Gastrocnemius medialis (tissue), 4 donors: ENCODE measurements at regions not wholly inside any gene's neighbourhood (a gene's known extent, or its start where the extent isn't known, plus 50 kb on each side); places are given as distances from the start of the nearest gene placed in this dataset.
A peak's percentile ranks its signal among the peaks of the same experiment; 100 is the strongest.

Experiments
- ATAC-seq, 2 donors: fragments of 150-250 bp; one replicate each; pipeline ENCODE4 v1.9.1; 2016
- DNase-seq, 2 donors: peaks; one replicate each; pipeline ENCODE4 v3.0.0-alpha.2; 2019
- H3K27ac ChIP-seq, 4 donors: fragments of 200-600 bp; sonication (generic); 1 replicate in 1 of 4; 2 replicates in 3 of 4; pipeline ENCODE4 v1.5.1; 2016 to 2018; ENCODE audit warnings: mild to moderate bottlenecking in 2 of 4, moderate library complexity in 1 of 4
- H3K27me3 ChIP-seq, 3 donors: fragments of 200-600 bp; sonication (generic) in 2 of 3; 1 replicate in 1 of 3; 2 replicates in 2 of 3; pipeline versions ENCODE4 v1.5.1 to v1.6.0; 2016 to 2019; ENCODE audit warnings: mild to moderate bottlenecking in 1 of 3, moderate library complexity in 1 of 3
- H3K36me3 ChIP-seq, 2 donors: fragments of 200-600 bp; sonication (generic) in 1 of 2; one replicate each; pipeline ENCODE4 v1.5.1; 2017 to 2018
- H3K4me1 ChIP-seq, 2 donors: fragments of 200-600 bp; sonication (generic) in 1 of 2; one replicate each; pipeline ENCODE4 v1.5.1; 2016 to 2017; ENCODE audit warnings: mild to moderate bottlenecking in 2 of 2
- H3K4me3 ChIP-seq, 4 donors: fragments of 200-600 bp; sonication (generic) in 3 of 4; 1 replicate in 1 of 4; 2 replicates in 3 of 4; pipeline ENCODE4 v1.5.1; 2016 to 2019; ENCODE audit warnings: mild to moderate bottlenecking in 2 of 4
- H3K9me3 ChIP-seq, 3 donors: fragments of 200-600 bp; sonication (generic) in 2 of 3; 1 replicate in 1 of 3; 2 replicates in 2 of 3; pipeline ENCODE4 v1.5.1; 2016 to 2019
- POLR2A ChIP-seq, 2 donors: fragments of 450-650 bp; IDR thresholded peaks; one replicate each; pipeline ENCODE4 v1.6.1; 2017; ENCODE audit warnings: antibody characterized with exemption in 2 of 2, mild to moderate bottlenecking in 2 of 2, moderate library complexity in 2 of 2
- in situ Hi-C, 4 donors: fragments of 200-750 bp; cut with MboI; loops; one replicate each; pipeline versions ENCODE4 v1.15.0 to v1.8.0; 2017; ENCODE audit warnings: low sequenced_read_pairs in 4 of 4
- intact Hi-C: fragments of 100-400 bp; cut with DNase I; formaldehyde crosslinking; loops from one replicate; pipeline ENCODE4 v1.15.1; 2023; ENCODE audit warnings: low total_unique reads
- TF ChIP-seq, protein P1 (sequence below), 5 experiments: fragments of 450-650 bp in 3 of 5; fragments of 200-600 bp in 2 of 5; sonication (generic) in 2 of 5; IDR thresholded peaks in 4 of 5; conservative IDR thresholded peaks in 1 of 5; 1 replicate in 4 of 5; 2 replicates in 1 of 5; pipeline ENCODE4 v1.5.1; 2016 to 2019; ENCODE audit warnings: antibody characterized with exemption in 5 of 5, mild to moderate bottlenecking in 3 of 5, moderate library complexity in 3 of 5

DNA sequence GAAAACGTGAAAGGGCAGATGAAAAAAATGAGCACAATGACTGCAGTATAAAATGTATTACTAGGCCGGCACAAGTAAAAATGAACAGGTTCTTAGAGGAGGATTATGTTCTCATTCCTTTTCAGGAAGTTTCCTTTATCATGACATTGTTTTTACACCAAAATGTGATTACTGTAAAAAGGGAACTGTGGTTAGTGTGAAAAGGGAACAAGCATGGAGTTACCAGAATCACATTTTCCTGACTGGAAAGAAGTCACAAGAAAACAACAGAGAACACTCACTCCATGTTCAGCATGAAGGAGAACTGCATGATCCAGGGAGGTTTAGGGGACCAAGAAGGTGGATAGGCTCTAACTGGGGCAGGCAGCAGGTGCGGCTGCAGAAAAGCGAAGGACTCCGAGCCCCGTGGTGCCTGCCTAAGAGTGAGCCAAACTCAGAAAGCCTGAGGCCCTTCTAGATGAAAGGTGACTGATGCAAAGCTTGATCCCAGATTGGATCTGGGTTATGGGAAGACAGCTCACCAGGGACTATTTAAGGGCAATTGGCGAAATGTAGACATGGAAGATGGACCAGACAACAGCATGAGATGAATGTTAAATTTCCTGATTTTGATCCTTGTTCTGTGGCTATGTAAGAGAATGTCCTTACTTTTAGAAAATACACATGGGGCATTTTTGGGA lies 77.3 kb downstream of the CCR1 start:
- no peak overlapping the region for H3K4me3 ChIP-seq
- intact Hi-C loops = no loop called here
- no peaks in the 10 kb centered on the region for H3K27me3 ChIP-seq
- TF ChIP-seq, protein P1, sequence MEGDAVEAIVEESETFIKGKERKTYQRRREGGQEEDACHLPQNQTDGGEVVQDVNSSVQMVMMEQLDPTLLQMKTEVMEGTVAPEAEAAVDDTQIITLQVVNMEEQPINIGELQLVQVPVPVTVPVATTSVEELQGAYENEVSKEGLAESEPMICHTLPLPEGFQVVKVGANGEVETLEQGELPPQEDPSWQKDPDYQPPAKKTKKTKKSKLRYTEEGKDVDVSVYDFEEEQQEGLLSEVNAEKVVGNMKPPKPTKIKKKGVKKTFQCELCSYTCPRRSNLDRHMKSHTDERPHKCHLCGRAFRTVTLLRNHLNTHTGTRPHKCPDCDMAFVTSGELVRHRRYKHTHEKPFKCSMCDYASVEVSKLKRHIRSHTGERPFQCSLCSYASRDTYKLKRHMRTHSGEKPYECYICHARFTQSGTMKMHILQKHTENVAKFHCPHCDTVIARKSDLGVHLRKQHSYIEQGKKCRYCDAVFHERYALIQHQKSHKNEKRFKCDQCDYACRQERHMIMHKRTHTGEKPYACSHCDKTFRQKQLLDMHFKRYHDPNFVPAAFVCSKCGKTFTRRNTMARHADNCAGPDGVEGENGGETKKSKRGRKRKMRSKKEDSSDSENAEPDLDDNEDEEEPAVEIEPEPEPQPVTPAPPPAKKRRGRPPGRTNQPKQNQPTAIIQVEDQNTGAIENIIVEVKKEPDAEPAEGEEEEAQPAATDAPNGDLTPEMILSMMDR (IDR thresholded peaks at IDR 0.05 in 4 of 5, conservative IDR thresholded peaks at IDR 0.05 in 1 of 5) = no peak
- TF ChIP-seq POLR2A (IDR thresholded peaks at IDR 0.05) = no peak
- no peak for DNase-seq
- no peaks in the 10 kb centered on the region for H3K9me3 ChIP-seq
- ATAC-seq = no peak
- no peaks in the 10 kb centered on the region for H3K4me1 ChIP-seq
- no peak overlapping the region for H3K27ac ChIP-seq
- in situ Hi-C loops = no loop called here
- H3K36me3 ChIP-seq = no peaks in the 10 kb centered on the region

DNA sequence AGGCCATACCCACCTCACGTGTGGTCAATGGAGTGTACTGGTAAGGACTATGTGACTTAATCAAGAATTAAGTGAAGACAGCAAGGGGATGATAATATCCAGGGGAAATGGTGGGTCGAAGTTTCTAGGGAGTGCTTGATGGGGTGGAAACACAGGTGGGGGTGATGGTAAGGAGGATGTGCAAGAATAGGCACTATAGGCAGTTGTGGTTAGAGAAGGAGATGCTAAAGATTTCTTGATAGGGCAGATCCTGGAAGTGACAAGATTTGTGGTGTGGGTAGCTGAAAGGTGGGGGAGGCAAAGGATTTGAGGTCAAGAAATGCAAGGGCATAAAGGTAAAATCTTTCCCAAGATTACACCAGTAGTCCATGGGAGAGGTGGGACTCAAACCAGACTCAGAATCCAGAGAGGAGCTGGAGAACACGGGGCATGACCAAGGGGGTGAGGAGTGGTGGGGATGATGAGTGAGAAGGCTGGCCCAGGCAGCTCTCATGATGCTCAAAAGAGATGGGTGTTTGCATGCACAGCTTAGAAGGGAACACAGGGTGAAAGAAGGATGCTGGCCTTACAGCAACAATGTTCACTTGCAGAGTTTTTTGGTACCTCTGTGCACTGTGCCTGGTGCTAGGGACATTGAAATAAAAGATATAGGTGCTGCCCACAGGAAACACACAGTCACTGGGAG lies 78.4 kb downstream of the CCR1 start:
- ATAC-seq = no peak
- Histone ChIP-seq H3K27ac (no peak overlapping the region), H3K4me3 (no peak overlapping the region)

DNA sequence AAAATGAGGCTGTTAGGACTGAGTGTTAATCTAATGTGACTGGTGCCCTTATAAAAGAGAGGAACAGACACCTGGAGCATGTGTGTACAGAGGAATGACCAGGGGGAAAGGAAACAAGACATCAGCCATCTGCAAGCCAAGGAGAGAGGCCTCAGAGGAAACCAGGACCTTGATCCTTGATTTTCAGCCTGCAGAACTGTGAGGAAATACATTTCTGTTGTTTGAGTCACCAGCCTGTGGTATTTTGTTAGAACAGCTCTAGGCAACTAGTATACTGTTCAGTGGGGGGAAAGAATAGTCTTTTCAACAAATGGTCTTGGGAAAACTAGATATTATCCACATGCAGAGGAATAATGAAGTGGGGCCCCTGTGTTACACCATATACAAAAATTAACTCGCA lies 80.6 kb downstream of the CCR1 start:
- ATAC-seq (peak in 1 of 2 donors; percentile 54), DNase-seq (no peak)
- in situ Hi-C loops (no loop called here), intact Hi-C loops (no loop called here)
- Histone ChIP-seq H3K36me3 (no peaks in the 10 kb centered on the region), H3K9me3 (no peaks in the 10 kb centered on the region), H3K4me3 (no peak overlapping the region), H3K4me1 (no peaks in the 10 kb centered on the region), H3K27ac (no peak overlapping the region), H3K27me3 (no peaks in the 10 kb centered on the region)
- TF ChIP-seq POLR2A (IDR thresholded peaks at IDR 0.05) = no peak
- TF ChIP-seq, protein P1 (IDR thresholded peaks at IDR 0.05 in 4 of 5, conservative IDR thresholded peaks at IDR 0.05 in 1 of 5) = no peak

More for the DNA sequence above, 78.4 kb downstream of the CCR1 start:
- no peaks in the 10 kb centered on the region for H3K9me3 ChIP-seq
- intact Hi-C loops = no loop called here
- H3K27me3 ChIP-seq = no peaks in the 10 kb centered on the region
- H3K4me1 ChIP-seq = no peaks in the 10 kb centered on the region
- no peaks in the 10 kb centered on the region for H3K36me3 ChIP-seq
- no peak for DNase-seq
- no peak for TF ChIP-seq POLR2A (IDR thresholded peaks at IDR 0.05)
- TF ChIP-seq, protein P1 (IDR thresholded peaks at IDR 0.05 in 4 of 5, conservative IDR thresholded peaks at IDR 0.05 in 1 of 5) = no peak
- in situ Hi-C loops = no loop called here

DNA sequence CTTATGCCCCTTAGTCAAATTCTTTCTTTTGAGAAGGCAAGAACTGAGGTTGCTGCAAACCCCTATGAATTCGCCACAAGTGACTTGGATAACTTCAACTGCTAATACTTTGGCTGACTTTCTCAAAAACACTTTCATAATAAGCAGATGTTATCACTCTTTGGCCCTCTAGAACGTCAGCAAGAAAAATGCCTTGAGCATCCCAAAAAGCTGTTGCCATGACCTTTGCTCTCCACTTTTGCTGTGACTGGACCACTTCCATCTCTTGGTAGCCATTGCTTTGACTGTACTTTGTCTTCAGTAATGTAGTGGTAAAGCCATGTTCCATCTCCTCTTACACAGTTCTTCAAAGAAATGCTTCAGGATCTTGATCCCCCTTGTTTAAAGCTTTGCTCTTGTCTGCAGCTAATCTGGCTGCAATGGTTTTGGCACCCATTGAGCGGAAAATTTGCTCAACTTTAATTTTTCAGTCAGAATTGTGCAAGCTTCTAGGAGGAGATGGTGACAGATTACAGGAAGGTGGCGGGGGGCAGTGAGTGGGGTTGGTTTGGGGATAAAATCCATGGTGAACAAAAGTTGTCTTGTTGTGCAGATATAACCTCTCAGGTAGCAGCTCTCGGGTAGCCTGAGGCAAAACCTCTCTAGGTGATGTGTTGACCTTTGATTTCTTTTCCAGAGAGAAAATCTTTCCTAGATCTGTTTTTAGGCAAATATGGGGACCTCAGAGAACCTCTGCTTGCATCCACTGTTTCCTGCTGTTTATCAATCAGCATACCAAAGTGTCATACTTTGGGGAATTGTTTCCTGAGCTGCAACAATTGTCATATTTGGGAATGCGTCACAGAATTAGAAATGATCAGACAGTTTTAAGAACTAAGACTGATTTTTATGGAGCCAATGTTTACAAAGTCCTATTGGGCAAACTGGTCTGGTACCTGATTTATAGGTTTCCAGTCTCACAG lies 83.6 kb downstream of the CCR1 start:
- DNase-seq (no peak), ATAC-seq (peak; percentile 45 to 51)
- H3K4me3 ChIP-seq = no peak overlapping the region
- H3K27ac ChIP-seq = peak overlapping the region in 1 of 4 donors; percentile 27
- peaks cover 0 to 6% of the 10 kb centered on the region in 2 donors for H3K4me1 ChIP-seq
- in situ Hi-C loops (no loop called here), intact Hi-C loops (no loop called here)
- H3K9me3 ChIP-seq = no peaks in the 10 kb centered on the region
- H3K36me3 ChIP-seq = no peaks in the 10 kb centered on the region
- H3K27me3 ChIP-seq = no peaks in the 10 kb centered on the region
- no peak for TF ChIP-seq POLR2A (IDR thresholded peaks at IDR 0.05)
- TF ChIP-seq, protein P1 (IDR thresholded peaks at IDR 0.05 in 4 of 5, conservative IDR thresholded peaks at IDR 0.05 in 1 of 5) = no peak
